Left renal cortex interstitium (tissue), 4 donors: ENCODE measurements at regions not wholly inside any gene's neighbourhood (a gene's known extent, or its start where the extent isn't known, plus 50 kb on each side); places are given as distances from the start of the nearest gene placed in this dataset.

Experiments used
- DNase-seq, 4 donors: peaks; one replicate each; pipeline ENCODE4 v3.0.0-alpha.2; 2013; ENCODE audit warnings: low read depth in 4 of 4, low spot score in 2 of 4, missing footprints in 1 of 4

DNA sequence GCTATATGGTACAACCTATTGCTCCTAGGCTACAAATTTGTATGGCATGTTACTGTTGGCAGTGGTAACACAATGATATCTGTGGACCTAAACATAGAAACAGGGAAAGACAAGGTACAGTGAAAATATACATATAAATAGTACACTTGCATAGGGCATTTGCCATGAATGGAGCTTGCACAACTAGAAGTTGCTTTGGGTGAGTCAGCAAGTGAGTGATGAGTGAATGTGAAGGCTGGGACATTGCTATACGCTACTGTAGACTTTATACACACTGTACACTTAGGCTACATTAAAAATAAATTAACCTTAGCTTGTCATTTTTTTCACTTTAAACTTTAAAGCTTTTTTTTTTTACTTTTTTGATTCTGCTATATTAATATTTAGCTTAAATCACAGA is 500.0 kb upstream of the SETBP1 start:
- DNase-seq: no peak

DNA sequence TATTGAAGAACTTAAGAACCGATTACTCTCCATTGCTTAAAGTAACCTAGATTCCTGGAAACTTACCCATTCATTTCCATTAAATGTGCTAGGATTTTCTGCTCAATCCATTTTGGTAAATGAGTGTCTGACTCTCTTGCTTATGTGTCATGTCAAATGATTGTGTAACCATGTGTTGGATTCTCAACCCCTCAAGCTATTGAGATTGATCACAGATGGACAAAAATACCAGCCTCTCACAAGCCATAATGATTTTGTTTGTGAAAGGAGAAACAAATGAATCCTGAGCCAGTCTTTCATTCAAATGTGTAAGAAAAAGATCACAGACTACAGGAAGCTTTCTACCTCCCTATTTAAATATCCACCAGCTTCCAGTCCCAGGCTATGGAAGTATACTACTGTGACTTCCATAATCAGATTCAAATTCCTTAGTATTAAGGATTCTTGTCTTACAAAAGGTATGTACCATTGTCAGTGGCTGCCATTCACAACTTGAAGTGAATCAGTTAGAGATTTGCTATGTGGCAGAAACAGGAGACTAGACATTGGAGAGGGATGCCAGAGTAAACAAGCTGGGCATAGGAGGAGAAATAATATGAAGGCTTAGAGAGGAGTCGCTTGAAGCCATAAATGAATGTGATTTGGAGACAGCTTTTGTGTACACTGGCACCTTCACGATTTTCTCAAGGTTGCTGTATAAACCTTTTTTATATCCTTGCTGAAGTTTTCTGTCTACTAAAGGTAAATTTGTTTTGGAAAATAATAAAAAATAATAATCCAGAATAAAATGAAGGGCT is 498.5 kb upstream of the SETBP1 start:
- no peak for DNase-seq

DNA sequence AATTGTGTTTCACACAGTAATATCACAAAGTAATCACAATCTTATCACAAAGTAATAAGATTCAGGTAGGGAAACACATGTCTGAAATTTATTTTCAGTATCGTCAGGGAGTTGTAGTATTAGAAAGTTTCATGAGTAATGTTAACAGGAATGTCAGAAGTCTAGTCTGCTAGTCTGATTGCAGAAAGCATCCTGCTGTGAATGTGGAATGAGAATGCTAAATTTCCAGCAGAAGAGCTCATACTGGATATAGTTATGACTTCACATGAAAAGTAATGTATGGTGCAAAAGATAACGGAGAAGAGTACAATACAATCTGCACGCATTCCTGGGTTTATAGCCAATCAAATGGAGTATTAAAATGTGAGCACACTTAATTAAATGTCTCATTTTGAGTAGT is 494.7 kb upstream of the SETBP1 start:
- DNase-seq: no peak

DNA sequence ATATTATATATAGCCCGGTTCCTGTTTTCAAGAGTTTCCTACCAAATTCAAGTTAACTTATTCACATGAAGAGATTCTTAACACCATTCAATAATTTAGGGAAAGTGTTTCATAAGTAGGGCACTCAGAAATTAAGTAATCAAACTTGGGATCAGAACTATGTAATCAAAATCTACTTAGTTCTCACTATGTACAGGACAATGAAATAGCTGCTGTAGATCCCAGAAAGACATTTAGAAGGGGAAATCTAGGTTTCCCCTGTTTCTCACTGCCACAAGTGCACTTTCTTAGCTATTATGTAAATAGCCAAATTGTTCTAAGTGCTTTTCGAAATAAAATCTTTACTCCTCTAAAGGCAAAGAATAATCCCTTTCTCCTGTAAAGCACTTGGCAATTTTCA is 493.6 kb upstream of the SETBP1 start:
- no peak for DNase-seq

DNA sequence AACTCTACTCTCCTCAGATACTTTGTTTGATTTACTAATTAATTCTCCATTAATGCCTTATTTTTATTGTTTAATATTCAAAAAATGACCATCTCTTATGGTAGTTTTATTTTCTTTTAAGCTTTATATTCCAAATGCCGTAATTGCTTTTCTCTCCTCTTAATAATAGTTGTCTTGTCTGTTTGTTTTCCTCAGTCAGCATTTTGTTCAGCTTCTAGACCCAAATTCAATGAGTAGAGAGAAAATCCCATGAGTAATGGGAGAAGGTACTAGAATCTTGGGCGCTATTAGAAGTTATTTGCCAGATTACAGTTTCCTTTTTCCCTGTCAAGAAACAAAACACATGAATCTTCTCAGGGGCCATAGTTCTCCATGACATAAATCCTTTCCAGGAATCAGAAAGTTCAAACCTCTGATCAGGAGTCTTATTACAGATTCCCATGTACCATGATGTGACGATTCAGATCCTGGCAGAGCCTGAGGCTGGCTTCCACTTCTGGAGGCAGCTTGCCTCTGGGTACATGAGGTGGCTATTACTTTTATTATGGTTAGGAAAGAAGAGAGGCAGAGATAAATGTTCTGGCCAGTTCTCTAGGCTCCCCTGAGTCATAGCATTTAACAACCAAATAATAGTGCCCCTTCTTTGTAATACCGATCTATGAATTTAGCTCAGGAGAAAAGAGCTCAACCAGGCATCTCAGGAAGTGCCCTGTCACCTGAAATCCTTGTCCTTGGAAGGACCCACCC is 485.1 kb upstream of the SETBP1 start:
- DNase-seq: no peak

DNA sequence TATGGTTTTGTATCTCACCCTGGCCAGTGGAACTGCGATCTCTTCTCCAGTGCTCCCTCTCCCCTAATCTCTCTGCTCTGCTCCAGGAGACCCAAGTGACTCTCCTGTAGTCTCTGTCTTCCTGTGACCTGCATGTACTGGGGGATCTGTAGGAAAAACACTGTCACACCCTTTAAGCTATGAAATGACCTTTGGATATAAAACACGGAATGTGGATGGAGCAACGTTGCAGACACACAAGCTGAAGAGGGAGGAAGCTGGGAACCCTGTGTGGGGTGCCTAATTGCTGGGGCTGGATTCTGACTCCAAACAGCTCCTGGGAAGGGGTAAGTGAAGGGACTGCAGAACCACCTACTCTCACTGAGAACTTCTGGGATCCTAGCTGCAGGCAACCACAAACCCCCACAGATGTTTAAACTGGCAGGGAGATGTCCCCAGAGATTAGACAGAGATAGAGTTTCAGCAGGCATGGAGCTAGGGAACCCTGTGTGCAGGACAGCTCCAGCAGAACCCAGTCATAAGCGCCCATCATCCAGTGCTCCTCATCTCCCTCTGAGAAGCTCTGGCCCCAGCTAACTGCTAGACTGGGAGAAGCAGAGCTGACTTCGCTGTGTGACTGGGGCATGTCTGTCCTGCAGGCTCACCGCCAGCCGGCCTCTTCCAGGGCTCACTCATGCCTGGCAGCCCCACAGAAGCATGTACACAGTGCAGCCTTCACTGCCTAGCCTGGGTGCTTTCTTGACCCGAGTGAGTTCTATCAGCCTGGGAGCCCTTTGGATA is 482.7 kb upstream of the SETBP1 start:
- DNase-seq: no peak

DNA sequence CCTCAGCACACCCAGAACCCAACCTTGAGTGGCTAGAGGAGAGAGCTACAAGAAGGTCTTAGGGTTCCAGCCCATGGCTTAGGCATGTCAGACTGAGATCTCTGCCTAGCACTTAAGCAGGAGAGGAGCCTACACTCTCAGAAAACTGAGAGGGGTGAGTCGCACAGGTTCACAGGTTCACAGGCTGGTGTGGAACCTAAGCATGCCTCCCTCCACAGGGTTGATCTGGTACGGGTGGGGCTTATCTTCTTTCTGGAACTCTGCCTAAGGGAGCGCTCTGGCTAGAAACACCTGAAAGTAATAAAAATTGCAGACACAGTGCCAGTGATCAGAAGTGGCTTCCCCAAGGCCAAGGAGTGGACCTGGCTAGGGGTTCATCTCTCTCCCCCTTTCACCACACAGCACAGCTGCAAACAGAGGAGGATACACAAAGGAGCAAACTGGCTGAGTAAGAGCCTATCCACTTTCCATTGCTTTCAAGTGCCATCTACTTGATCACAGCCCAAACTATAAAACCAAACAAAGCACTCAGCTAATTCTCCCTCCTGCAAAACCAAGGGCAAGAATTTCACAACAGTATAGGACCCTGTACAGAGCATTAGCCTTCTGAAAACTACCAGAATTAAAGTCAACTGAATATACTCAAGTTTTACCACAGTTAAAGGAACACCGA is 481.9 kb upstream of the SETBP1 start:
- DNase-seq: no peak

DNA sequence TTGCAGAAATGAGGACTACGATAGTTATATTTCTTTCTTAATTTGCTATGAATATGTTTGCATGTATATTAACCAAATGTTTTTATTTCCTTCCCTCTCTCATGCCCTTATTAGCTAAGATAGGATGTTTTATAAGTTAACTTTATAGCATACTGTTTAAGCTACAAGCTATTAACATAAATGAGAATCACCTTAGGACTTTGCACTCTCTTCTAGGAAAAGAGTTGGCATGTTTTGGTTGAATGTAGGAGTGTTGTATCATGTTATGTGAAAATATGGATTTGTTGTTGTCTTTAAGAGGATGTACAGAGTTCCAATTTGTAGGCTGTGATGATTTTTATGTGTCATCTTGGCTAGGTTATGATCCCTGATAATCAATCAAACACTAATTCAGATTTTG is 467.4 kb upstream of the SETBP1 start:
- DNase-seq: no peak

DNA sequence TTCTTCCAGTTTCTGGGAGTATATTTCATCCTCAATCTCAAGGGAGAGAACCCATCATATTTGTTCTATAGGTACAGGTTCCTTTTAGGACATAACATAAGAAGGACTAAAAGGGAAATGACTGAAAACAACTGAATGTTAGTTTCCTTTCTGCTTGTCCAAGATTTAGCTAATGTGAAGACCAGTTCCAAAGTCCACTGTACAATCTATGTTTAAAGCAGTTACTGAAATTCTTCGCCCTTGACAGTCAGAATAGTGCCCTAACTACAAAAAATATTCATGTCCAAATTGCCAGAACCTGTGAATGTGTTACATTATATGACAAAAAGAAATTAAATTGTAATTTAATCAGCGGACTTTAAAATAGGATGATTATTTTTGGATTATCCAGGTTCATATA is 466.3 kb upstream of the SETBP1 start:
- DNase-seq: no peak

DNA sequence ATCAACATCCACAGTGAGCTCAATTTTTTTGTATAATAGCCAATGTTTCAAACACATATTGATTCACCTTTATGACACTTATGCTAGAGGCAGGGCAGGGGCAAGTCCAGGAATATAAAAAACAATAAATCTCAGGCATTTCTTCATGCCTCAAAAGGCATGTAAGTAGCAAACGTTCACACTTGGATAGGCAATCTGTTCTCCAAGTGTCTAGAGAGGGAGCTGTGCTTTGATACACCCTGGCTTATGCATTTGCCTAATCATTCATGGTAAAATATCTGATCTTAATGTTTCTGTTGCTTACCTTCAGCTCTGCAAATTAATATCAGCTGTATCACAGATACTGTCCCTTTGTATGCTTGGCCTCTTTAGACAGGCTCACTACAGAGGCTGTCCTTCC is 464.5 kb upstream of the SETBP1 start:
- DNase-seq: no peak

DNA sequence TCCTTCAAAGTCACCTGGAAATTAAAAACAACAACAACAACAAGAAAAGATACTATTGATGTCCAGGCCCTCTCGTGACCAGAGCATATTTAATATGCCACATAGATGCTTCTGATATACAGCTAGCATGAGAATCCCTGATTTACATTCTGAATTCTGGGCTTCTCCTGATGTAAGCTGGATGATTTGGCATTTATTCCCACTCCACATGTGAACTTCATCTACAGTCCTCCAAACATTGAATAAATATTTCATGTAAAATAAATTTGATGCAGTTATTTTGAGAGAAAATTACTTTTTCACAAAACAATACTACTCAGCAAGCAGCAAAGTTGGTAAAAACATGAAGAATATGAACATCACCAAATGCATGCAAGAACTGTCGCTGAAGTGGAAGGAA is 453.2 kb upstream of the SETBP1 start:
- DNase-seq: no peak

DNA sequence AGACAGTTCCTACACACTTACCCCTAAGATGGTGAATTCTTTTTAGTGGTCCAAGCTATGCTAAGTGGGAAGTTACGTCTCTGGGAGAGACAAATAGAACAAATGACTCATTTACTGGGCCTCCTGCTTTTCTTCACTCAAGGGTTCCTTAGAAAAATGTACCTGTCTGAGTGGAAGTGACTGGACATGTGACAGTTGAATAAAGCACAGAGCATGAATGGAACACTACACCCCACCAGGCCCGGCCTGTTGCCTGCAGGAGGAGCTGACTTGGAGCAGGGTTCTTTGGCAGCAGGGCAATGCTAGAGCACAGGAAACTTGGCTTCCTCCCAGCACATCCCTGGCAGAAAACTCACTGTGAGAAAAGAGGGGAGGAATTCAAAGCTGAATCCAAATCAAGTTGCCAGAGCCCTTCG is 451.0 kb upstream of the SETBP1 start:
- no peak for DNase-seq

DNA sequence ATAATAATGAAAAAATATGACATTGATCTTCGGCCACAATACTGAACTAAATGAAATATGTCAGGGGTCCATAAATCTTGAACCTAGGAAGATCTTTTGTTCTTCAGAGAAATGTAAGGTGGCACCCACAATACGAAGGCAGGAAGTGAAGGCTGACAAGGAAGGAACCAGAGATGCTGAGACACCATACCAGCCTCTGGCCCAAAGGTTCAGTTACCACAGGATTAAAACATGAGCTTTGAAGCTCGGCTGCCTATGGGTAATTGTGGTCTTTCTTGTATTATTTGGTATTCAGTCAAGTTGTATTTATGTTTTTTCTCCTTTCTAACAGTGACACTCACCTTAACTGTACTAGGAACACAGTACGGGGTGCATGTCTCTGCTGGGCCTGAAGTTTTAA is 448.8 kb upstream of the SETBP1 start:
- no peak for DNase-seq

DNA sequence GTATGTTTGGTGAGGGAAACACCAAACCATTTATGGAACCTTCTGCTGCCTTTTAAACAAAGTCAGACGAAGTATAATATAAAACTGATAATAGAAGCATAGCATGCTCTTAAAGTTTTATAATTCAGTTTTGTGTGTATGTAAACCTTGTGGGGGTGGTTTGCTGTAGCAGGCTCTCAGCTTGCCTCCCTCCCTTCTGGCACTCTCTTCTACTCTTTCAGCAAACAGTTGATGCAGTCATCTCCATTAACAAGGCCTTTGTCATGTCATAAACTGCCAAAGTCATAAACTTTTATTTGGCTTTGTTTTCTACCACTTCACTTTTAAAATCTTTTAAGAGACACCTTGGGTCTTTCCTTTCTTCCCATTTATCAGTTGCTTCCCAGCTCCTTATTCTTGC is 448.2 kb upstream of the SETBP1 start:
- DNase-seq: no peak

DNA sequence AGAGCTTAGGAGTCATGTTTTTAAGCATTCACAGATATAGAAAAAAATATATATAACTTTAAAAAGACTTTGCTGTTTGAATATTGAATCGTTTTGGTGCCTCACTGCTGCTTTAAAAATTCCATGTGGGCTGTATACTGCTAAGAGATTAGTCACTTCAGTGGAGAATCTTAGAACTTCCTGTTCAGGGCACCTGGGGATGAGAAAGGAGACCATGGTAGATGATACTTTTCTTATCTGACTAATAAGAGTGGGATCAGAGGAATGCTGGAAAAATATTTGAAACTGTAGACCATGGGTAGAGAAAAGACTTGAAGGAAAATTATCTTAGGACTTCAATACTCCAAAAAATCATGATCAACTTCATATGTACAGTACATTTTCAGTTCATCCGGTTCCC is 442.2 kb upstream of the SETBP1 start:
- no peak for DNase-seq

DNA sequence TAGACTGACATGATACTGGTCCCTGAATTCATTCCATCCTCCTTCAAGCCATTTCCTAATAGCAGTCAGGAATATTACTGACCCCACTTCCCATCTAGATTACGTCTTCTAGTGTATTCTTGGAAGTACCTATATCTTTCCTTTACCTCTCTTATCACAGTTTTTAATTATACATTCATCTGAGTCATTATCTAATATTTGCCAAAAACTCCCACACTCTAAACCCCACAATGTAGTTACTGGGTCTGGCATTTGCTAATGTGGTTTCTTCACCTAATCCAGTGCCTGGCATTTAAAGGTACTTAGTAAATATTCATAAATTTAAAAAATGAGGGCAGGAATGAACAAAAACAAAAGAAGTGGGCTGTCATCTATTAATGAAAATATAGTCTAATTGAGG is 441.8 kb upstream of the SETBP1 start:
- no peak for DNase-seq

DNA sequence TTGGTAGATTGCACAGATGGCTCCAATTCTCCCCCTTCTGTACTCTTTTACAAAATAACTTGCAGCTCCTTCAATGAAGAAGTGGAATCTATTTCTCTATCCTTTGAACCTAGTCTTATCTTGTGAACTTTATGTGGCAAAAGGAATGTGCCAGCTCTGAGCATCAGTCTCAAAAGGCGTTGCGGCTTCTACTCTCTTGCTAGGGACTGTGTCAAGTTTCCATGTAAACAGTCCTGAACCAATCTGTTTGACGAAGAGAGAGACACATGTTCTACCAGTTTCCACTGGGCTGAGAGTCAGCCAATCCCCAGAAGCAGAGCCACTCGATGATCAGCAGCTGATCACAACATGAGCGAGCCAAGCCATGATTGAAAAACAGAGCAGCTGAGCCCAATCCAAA is 439.7 kb upstream of the SETBP1 start:
- DNase-seq: no peak

DNA sequence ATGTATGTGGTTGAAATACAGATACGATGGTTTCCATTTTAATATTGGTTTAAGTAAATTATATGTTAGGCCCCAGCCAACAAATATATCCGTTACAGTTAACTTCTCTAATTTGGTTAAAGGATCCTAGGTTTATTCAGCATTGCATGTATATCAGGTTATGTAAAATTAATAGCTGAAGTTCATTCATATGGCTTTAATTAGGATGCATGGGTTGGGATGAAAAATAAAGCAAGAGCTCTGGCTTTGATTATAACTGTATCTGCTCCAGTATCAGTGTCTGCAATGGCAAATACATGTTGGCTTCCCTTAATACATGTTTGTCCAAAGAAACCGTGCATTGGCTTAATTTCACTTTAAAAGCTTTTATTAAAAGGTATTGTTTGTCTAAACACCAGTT is 435.7 kb upstream of the SETBP1 start:
- no peak for DNase-seq

DNA sequence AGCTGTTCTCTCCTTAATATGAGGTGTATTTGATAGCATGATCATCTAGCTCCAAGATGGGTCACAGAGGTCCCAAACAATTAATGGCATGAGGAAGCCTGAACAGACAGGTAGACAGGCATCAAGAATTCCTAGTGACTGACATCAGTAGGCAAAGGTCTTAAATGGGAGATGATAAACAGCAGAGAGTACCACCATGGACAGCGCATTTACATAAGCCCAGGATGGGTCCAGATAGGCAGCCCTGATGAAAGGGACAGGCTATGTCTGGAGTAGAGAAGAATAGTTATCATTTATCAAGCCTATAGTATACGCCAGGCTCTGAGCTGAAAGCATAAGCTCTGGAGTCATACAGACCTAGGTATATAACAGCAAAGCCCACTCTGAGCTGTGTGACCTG is 434.7 kb upstream of the SETBP1 start:
- no peak for DNase-seq

DNA sequence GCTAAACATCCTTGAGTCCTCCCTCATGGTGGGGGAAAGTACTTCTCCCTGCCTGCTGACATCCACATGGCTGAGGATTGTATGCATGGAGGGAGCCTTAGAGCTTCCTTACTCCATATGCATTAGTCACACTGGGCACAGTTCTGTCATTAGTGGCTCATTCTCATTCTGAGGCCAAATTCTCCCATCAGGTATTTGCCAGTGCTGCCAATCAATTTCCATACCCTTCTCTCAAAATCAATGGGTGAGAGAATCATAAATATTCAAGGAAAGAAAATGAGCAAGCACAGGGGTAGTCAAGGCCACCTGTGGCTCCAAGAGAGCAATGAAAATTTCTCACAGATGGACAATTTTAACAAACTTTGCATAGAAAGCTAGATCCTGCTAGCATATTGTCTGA is 422.6 kb upstream of the SETBP1 start:
- DNase-seq: no peak

DNA sequence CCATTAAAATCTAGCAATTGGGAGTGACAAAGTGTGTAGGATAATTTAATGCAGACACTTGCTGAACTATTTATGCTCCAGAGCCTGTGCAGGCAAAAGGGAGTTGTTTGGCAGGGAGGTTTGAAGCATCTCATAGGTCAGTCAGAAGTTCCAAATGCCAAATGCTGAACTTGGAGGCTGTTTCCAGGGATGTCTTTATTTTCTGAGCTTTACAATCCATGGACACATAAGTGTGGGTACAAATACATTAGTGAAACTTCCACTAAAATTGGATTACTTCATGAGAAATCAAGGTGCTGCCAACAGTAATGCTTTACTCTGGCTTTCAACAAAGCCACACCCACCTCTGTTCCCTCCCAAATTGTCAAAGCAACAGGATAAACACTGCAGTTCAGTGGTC is 422.1 kb upstream of the SETBP1 start:
- no peak for DNase-seq
